ENCODE measurements at regions not wholly inside any gene's neighbourhood (a gene's known extent, or its start where the extent isn't known, plus 50 kb on each side); places are given as distances from the start of the nearest gene placed in this dataset.

GRCh38 chr16:86041215-86041614 is 142.3 kb downstream of the IRF8 start:
- TF ChIP-seq CTCF (IDR thresholded peaks at IDR 0.05; ENCODE audit: unreplicated experiment) = no peak
- DNase-seq (ENCODE audit: low spot score in 2 of 2, unreplicated experiment in 2 of 2) = no peak
- H3K9me3 Mint-ChIP-seq = no peaks in the 10 kb centered on the region
- peaks cover 10% of the 10 kb centered on the region for H3K4me1 Mint-ChIP-seq
- no peak overlapping the region for H3K27ac Mint-ChIP-seq
- H3K27me3 Mint-ChIP-seq (ENCODE audit: low read depth) = peaks cover 65% of the 10 kb centered on the region
- no peaks in the 10 kb centered on the region for H3K36me3 Mint-ChIP-seq
- H3K4me3 Mint-ChIP-seq = no peak overlapping the region

GRCh38 chr16:86041807-86042206 is 142.8 kb downstream of the IRF8 start:
- no peak overlapping the region for H3K27ac Mint-ChIP-seq
- TF ChIP-seq CTCF (IDR thresholded peaks at IDR 0.05; ENCODE audit: unreplicated experiment) = no peak
- H3K36me3 Mint-ChIP-seq = no peaks in the 10 kb centered on the region
- peaks cover 16% of the 10 kb centered on the region for H3K4me1 Mint-ChIP-seq
- H3K9me3 Mint-ChIP-seq = no peaks in the 10 kb centered on the region
- peaks cover 71% of the 10 kb centered on the region for H3K27me3 Mint-ChIP-seq (ENCODE audit: low read depth)
- no peak for DNase-seq (ENCODE audit: low spot score in 2 of 2, unreplicated experiment in 2 of 2)
- H3K4me3 Mint-ChIP-seq = no peak overlapping the region

GRCh38 chr16:86042393-86042792 is 143.4 kb downstream of the IRF8 start:
- Mint-ChIP-seq H3K27ac (no peak overlapping the region), H3K36me3 (no peaks in the 10 kb centered on the region), H3K4me1 (peaks cover 17% of the 10 kb centered on the region), H3K9me3 (no peaks in the 10 kb centered on the region), H3K4me3 (no peak overlapping the region), H3K27me3 (ENCODE audit: low read depth) (peaks cover 76% of the 10 kb centered on the region)
- TF ChIP-seq CTCF (IDR thresholded peaks at IDR 0.05; ENCODE audit: unreplicated experiment) = no peak
- DNase-seq (ENCODE audit: low spot score in 2 of 2, unreplicated experiment in 2 of 2) = no peak

- DNase-seq (ENCODE audit: low spot score in 2 of 2, unreplicated experiment in 2 of 2) = no peak
- no peak for TF ChIP-seq CTCF (IDR thresholded peaks at IDR 0.05; ENCODE audit: unreplicated experiment)
- H3K27me3 Mint-ChIP-seq (ENCODE audit: low read depth) = peaks cover 79% of the 10 kb centered on the region
- H3K4me3 Mint-ChIP-seq = no peak overlapping the region
- no peaks in the 10 kb centered on the region for H3K36me3 Mint-ChIP-seq
- H3K4me1 Mint-ChIP-seq = peaks cover 17% of the 10 kb centered on the region
- no peak overlapping the region for H3K27ac Mint-ChIP-seq
- no peaks in the 10 kb centered on the region for H3K9me3 Mint-ChIP-seq
Observed at GRCh38 chr16:86042996-86043725, 144.2 kb downstream of the IRF8 start.

- H3K36me3 Mint-ChIP-seq = no peaks in the 10 kb centered on the region
- H3K9me3 Mint-ChIP-seq = no peaks in the 10 kb centered on the region
- peak; percentile 62 for TF ChIP-seq CTCF (IDR thresholded peaks at IDR 0.05; ENCODE audit: unreplicated experiment)
- no peak overlapping the region for H3K4me3 Mint-ChIP-seq
- H3K4me1 Mint-ChIP-seq = peaks cover 16% of the 10 kb centered on the region
- no peak overlapping the region for H3K27ac Mint-ChIP-seq
- DNase-seq (ENCODE audit: low spot score in 2 of 2, unreplicated experiment in 2 of 2) = peak in 1 of 2 experiments; percentile 68
- H3K27me3 Mint-ChIP-seq (ENCODE audit: low read depth) = peaks cover 85% of the 10 kb centered on the region
Observed at GRCh38 chr16:86044241-86044671, 145.3 kb downstream of the IRF8 start.

Measured in mesothelial cell of epicardium (in vitro differentiated cells).